Panc1 (cell line): ENCODE measurements at regions not wholly inside any gene's neighbourhood (a gene's known extent, or its start where the extent isn't known, plus 50 kb on each side); places are given as distances from the start of the nearest gene placed in this dataset.

Source experiments
- ATAC-seq: fragments of 200-7000 bp; cut with Tn5 transposase; 2 replicates; pipeline ENCODE4 v1.9.1; 2020; ENCODE audit warnings: mild to moderate bottlenecking, moderate library complexity
- BruUV-seq: library from RNA; stranded (reverse); fragments of 400-500 nt; replicated peaks from 2 replicates; lab custom pipeline; 2021; lab: Mats Ljungman, UMichigan
- CTCF ChIA-PET: fragments of 300-600 bp; sonication (Branson Sonifier 250); formaldehyde crosslinking; loops from one replicate; lab custom pipeline; 2022; ENCODE audit warnings: antibody characterized with exemption; lab: Charles Lee
- POLR2A ChIA-PET: fragments of 300-600 bp; sonication (Branson Sonifier 250); formaldehyde crosslinking; loops from one replicate; lab custom pipeline; 2022; ENCODE audit warnings: antibody characterized with exemption; lab: Charles Lee
- DNase-seq: peaks from one replicate; pipeline ENCODE4 v3.0.0-alpha.2; 2010; ENCODE audit warnings: low read depth, low spot score
- H3K27ac ChIP-seq: 2 replicates; pipeline ENCODE4 v1.5.1; 2011; ENCODE audit warnings: mild to moderate bottlenecking, low read length, inconsistent platforms
- H3K27me3 ChIP-seq: fragments of 200-500 bp; sonication (Bioruptor generic); 2 replicates; pipeline ENCODE4 v1.6.0; 2014; ENCODE audit warnings: low read length, inconsistent platforms; ENCODE audit not compliant: control insufficient read depth, insufficient read depth
- H3K36me3 ChIP-seq: fragments of 200-500 bp; sonication (Bioruptor generic); 2 replicates; pipeline ENCODE4 v1.5.1; 2014; ENCODE audit warnings: inconsistent platforms, mild to moderate bottlenecking, low read length, moderate library complexity; ENCODE audit not compliant: control insufficient read depth, insufficient read depth
- H3K4me1 ChIP-seq: 2 replicates; pipeline ENCODE4 v1.5.1; 2011; ENCODE audit warnings: inconsistent platforms, mild to moderate bottlenecking, low read length, moderate library complexity; ENCODE audit not compliant: control insufficient read depth, insufficient read depth
- H3K4me3 ChIP-seq, 2 experiments: 2 replicates each; pipeline ENCODE4 v1.5.1; 2011 to 2012; ENCODE audit warnings: low read depth in 2 of 2, low read length in 2 of 2, mild to moderate bottlenecking in 2 of 2, inconsistent platforms in 1 of 2, moderate library complexity in 1 of 2
- H3K9me3 ChIP-seq: fragments of 200-500 bp; sonication (Bioruptor generic); 2 replicates; pipeline ENCODE4 v1.5.1; 2014; ENCODE audit warnings: low read depth, mild to moderate bottlenecking, inconsistent platforms, low read length, moderate library complexity; ENCODE audit not compliant: control insufficient read depth, insufficient read depth
- POLR2AphosphoS5 ChIP-seq: IDR thresholded peaks from 2 replicates; pipeline ENCODE4 v1.6.1; 2012; ENCODE audit warnings: mild to moderate bottlenecking, low read depth, low read length, moderate library complexity
- SIN3A ChIP-seq: IDR thresholded peaks from 2 replicates; pipeline ENCODE4 v1.6.1; 2012; ENCODE audit warnings: low read depth, mild to moderate bottlenecking, low read length, moderate library complexity, borderline replicate concordance; ENCODE audit not compliant: insufficient read depth
- TCF7L2 ChIP-seq: IDR thresholded peaks from 2 replicates; pipeline ENCODE4 v1.6.1; 2011; ENCODE audit warnings: mild to moderate bottlenecking, low read depth, low read length, inconsistent platforms
- in situ Hi-C: cut with HindIII; loops from 2 replicates; pipeline ENCODE4 v1.10.0; 2016; ENCODE audit warnings: low sequenced_read_pairs, low pct_unique_long_range_greater_than_20kb
- intact Hi-C: fragments of 100-400 bp; cut with micrococcal nuclease; formaldehyde crosslinking; loops from one replicate; pipeline ENCODE4 v1.10.0; 2022; ENCODE audit not compliant: unreplicated experiment
- TF ChIP-seq, protein P1 (sequence below), 2 experiments: IDR thresholded peaks; 2 replicates each; pipeline ENCODE4 v1.6.1; 2011 to 2012; ENCODE audit warnings: low read depth in 2 of 2, control low read depth in 1 of 2, low read length in 1 of 2, mild to moderate bottlenecking in 1 of 2, moderate library complexity in 1 of 2; ENCODE audit not compliant: insufficient read depth in 1 of 2
- TF ChIP-seq, protein P2 (sequence below): fragments of 450-650 bp; IDR thresholded peaks from 2 replicates; pipeline ENCODE4 v1.5.1; 2017; ENCODE audit warnings: mild to moderate bottlenecking

DNA sequence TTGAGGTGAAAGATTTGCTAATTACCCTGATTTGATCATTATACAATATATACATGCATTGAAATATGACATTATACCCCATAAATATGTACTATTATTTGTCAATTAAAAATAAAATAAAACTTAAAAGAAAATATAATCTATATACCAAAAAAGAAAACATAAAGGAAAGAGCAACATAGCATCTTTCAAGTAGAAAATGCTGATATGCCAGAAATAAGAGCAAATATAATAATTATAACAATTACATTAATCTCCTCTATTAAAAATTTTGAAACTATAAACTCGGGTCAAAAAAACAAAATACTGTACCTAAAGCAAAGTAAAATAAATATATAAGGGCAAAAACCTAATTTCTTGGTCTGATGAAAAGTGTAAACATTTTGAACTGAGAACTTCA, 209.3 kb upstream of the PDE1C start:
- intact Hi-C loops, result no loop called here
- CTCF ChIA-PET, result no interaction called here

DNA sequence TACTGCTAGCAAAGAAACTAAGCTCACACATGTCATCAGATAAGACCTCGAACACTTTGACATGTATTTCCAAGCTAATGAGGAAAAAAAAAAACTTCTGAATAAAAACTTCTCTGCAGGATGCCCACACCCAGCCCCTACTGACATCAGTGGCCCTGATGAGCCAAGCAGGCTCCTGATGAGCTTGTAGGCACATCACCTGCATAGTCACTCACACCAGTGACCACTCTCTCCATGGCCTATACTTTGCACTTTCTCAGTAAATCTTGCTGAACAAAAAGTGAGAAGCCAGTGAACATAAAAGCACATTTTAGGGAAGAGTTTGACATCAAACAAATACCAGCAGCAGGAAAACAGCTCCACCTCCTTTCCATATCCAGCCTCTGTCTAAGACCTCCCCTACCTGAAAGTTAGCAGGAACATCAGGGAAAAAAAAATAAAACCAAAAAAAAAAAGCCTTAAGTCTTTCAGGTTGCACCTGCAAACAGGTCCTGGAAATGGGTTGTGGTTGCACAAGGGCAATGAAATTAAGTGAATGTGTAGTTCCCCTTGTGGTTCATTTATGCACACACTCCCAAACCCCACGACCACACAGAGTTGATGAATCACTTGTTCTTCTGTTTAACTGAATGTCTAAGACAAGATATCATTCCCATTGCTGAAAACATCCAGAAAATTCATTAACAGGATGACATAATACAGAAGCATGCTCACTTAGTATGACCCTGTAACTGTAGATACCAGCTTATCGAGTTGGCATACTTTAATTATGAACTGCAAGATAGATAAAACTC, 205.2 kb upstream of the PDE1C start:
- intact Hi-C loops, result no loop called here
- no peak for DNase-seq
- no peaks in the 10 kb centered on the region for H3K36me3 ChIP-seq
- POLR2A ChIA-PET, result interaction anchor here (0.6 kb wide), 1 partner anchor 271 kb away, joined by 24 read pairs; no protein-coding TSS in a partner anchor
- ATAC-seq, result no peak
- no peak for TF ChIP-seq POLR2AphosphoS5
- H3K4me1 ChIP-seq, result no peaks in the 10 kb centered on the region
- H3K9me3 ChIP-seq, result no peaks in the 10 kb centered on the region
- H3K27me3 ChIP-seq, result peaks cover 8% of the 10 kb centered on the region; the same call in 1 of the 2 replicates
- no peak overlapping the region for H3K27ac ChIP-seq
- CTCF ChIA-PET, result interaction anchor here (0.6 to 1.1 kb wide), 2 partner anchors 21 to 65 kb away, joined by 3 read pairs; no protein-coding TSS in a partner anchor
- BruUV-seq, result no TSS peak
- no peak overlapping the region for H3K4me3 ChIP-seq
- in situ Hi-C loops, result no loop called here

More for the DNA sequence above, 209.3 kb upstream of the PDE1C start:
- no peaks in the 10 kb centered on the region for H3K9me3 ChIP-seq
- ATAC-seq, result no peak
- H3K4me3 ChIP-seq, result no peak overlapping the region
- peaks cover 13% of the 10 kb centered on the region for H3K27me3 ChIP-seq
- POLR2A ChIA-PET, result no interaction called here
- in situ Hi-C loops, result no loop called here
- H3K4me1 ChIP-seq, result no peaks in the 10 kb centered on the region
- BruUV-seq, result no TSS peak
- H3K27ac ChIP-seq, result no peak overlapping the region
- TF ChIP-seq TCF7L2, result no peak
- TF ChIP-seq, protein P1, sequence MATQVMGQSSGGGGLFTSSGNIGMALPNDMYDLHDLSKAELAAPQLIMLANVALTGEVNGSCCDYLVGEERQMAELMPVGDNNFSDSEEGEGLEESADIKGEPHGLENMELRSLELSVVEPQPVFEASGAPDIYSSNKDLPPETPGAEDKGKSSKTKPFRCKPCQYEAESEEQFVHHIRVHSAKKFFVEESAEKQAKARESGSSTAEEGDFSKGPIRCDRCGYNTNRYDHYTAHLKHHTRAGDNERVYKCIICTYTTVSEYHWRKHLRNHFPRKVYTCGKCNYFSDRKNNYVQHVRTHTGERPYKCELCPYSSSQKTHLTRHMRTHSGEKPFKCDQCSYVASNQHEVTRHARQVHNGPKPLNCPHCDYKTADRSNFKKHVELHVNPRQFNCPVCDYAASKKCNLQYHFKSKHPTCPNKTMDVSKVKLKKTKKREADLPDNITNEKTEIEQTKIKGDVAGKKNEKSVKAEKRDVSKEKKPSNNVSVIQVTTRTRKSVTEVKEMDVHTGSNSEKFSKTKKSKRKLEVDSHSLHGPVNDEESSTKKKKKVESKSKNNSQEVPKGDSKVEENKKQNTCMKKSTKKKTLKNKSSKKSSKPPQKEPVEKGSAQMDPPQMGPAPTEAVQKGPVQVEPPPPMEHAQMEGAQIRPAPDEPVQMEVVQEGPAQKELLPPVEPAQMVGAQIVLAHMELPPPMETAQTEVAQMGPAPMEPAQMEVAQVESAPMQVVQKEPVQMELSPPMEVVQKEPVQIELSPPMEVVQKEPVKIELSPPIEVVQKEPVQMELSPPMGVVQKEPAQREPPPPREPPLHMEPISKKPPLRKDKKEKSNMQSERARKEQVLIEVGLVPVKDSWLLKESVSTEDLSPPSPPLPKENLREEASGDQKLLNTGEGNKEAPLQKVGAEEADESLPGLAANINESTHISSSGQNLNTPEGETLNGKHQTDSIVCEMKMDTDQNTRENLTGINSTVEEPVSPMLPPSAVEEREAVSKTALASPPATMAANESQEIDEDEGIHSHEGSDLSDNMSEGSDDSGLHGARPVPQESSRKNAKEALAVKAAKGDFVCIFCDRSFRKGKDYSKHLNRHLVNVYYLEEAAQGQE (IDR thresholded peaks at IDR 0.05; ENCODE audit: insufficient read depth in 1 of 2, low read depth in 2 of 2, low read length in 1 of 2), result no peak
- TF ChIP-seq SIN3A, result no peak
- no peak for TF ChIP-seq POLR2AphosphoS5
- TF ChIP-seq, protein P2, sequence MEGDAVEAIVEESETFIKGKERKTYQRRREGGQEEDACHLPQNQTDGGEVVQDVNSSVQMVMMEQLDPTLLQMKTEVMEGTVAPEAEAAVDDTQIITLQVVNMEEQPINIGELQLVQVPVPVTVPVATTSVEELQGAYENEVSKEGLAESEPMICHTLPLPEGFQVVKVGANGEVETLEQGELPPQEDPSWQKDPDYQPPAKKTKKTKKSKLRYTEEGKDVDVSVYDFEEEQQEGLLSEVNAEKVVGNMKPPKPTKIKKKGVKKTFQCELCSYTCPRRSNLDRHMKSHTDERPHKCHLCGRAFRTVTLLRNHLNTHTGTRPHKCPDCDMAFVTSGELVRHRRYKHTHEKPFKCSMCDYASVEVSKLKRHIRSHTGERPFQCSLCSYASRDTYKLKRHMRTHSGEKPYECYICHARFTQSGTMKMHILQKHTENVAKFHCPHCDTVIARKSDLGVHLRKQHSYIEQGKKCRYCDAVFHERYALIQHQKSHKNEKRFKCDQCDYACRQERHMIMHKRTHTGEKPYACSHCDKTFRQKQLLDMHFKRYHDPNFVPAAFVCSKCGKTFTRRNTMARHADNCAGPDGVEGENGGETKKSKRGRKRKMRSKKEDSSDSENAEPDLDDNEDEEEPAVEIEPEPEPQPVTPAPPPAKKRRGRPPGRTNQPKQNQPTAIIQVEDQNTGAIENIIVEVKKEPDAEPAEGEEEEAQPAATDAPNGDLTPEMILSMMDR, result no peak
- no peak for DNase-seq
- H3K36me3 ChIP-seq, result no peaks in the 10 kb centered on the region

DNA sequence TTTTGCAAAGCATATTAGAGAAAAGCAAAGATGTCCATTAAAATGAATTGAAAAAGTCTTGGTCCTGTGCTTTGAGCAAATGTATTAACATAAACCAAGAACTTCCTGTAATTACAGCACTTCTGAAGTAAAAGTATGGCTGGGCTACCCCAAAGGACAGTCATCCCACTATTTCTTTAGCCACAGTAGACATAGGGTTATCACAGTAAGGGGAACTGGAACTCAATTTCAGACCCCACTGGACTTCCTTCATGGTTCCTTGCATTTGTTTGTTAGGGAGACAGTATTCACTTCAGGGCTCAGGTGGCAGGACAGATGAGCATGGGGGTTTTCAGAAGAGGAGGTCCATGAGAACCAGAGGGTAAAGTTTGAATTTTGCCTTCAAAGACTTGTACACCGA, 203.1 kb upstream of the PDE1C start:
- no peak overlapping the region for H3K27ac ChIP-seq
- H3K4me1 ChIP-seq, result no peaks in the 10 kb centered on the region
- ChIA-PET POLR2A (no interaction called here), CTCF (no interaction called here)
- ATAC-seq (no peak), DNase-seq (no peak)
- TF ChIP-seq, protein P1 (IDR thresholded peaks at IDR 0.05; ENCODE audit: insufficient read depth in 1 of 2, low read depth in 2 of 2, low read length in 1 of 2), result no peak
- TF ChIP-seq POLR2AphosphoS5 (no peak), TCF7L2 (no peak), SIN3A (no peak)
- TF ChIP-seq, protein P2, result no peak
- H3K27me3 ChIP-seq, result peaks cover 3% of the 10 kb centered on the region; the same call in 1 of the 2 replicates
- no peak overlapping the region for H3K4me3 ChIP-seq
- intact Hi-C loops (no loop called here), in situ Hi-C loops (no loop called here)
- H3K9me3 ChIP-seq, result no peaks in the 10 kb centered on the region
- BruUV-seq, result no TSS peak
- H3K36me3 ChIP-seq, result no peaks in the 10 kb centered on the region
